Stimulated activated CD8-positive, alpha-beta memory T cell treated with anti-CD3 and anti-CD28 coated beads, Interleukin-15, amount 100 ng/mL, for 4 hours (primary cell): ENCODE measurements at regions not wholly inside any gene's neighbourhood (a gene's known extent, or its start where the extent isn't known, plus 50 kb on each side); places are given as distances from the start of the nearest gene placed in this dataset.

Experiments
- DNase-seq, 2 donors: peaks; one replicate each; pipeline ENCODE4 v3.0.0-alpha.2; 2020; ENCODE audit warnings: low read depth in 2 of 2

- no peak for DNase-seq
These were observed 301.0 kb downstream of the DOCK8 start for GRCh38 chr9:515665-516064.

GRCh38 chr9:517993-518392 is 303.3 kb downstream of the DOCK8 start:
- DNase-seq: no peak

GRCh38 chr9:518540-518939 is 303.9 kb downstream of the DOCK8 start:
- no peak for DNase-seq

- no peak for DNase-seq
These were observed 304.9 kb downstream of the DOCK8 start for GRCh38 chr9:519579-519978.

- DNase-seq: no peak
These were observed 305.6 kb downstream of the DOCK8 start for GRCh38 chr9:520302-520701.

- DNase-seq: no peak
These were observed 307.5 kb downstream of the DOCK8 start for GRCh38 chr9:522190-522589.

- DNase-seq: no peak
These were observed 308.0 kb downstream of the DOCK8 start for GRCh38 chr9:522658-523057.

- no peak for DNase-seq
These were observed 308.8 kb downstream of the DOCK8 start for GRCh38 chr9:523444-523843.

GRCh38 chr9:524008-524407 is 309.3 kb downstream of the DOCK8 start:
- DNase-seq: no peak

GRCh38 chr9:526904-527591 is 312.4 kb downstream of the DOCK8 start:
- no peak for DNase-seq

- no peak for DNase-seq
These were observed 311.8 kb upstream of the DMRT1 start for GRCh38 chr9:529731-530130.

- no peak for DNase-seq
These were observed 310.8 kb upstream of the DMRT1 start for GRCh38 chr9:530681-531080.

GRCh38 chr9:532707-533106 is 308.8 kb upstream of the DMRT1 start:
- DNase-seq: no peak

- DNase-seq: no peak
These were observed 306.6 kb upstream of the DMRT1 start for GRCh38 chr9:534886-535285.

GRCh38 chr9:535356-535755 is 306.1 kb upstream of the DMRT1 start:
- no peak for DNase-seq

GRCh38 chr9:536597-537511 is 304.6 kb upstream of the DMRT1 start:
- no peak for DNase-seq

GRCh38 chr9:543478-543877 is 298.0 kb upstream of the DMRT1 start:
- no peak for DNase-seq

- no peak for DNase-seq
These were observed 296.0 kb upstream of the DMRT1 start for GRCh38 chr9:545480-545879.

GRCh38 chr9:546235-546634 is 295.3 kb upstream of the DMRT1 start:
- DNase-seq: no peak

- DNase-seq: no peak
These were observed 294.7 kb upstream of the DMRT1 start for GRCh38 chr9:546797-547223.

- no peak for DNase-seq
These were observed 294.2 kb upstream of the DMRT1 start for GRCh38 chr9:547314-547713.

GRCh38 chr9:549455-549997 is 292.0 kb upstream of the DMRT1 start:
- no peak for DNase-seq

- DNase-seq: no peak
These were observed 291.2 kb upstream of the DMRT1 start for GRCh38 chr9:550333-550732.
